ENCODE measurements at regions not wholly inside any gene's neighbourhood (a gene's known extent, or its start where the extent isn't known, plus 50 kb on each side); places are given as distances from the start of the nearest gene placed in this dataset.

DNA sequence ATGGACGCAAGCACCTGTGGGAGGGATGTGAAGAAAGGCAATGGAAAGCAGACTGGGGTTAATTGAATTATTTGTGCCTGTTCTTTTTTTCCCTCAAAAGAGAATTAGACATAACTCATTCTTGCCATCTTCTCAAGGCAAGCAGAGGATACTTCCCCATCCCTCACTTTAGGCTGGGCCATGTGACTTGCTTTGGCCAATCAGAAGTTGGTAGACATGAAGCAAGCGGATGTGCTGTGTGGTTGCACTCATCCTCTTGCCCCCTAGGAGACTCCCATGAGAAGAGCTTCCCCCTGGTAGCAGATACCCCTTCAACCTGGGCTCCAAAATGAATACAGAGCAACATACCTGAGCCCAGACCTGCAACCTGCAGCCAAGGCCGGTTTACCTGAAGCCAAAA lies 124.4 kb upstream of the ZC3H12C start:
- DNase-seq (ENCODE audit: insufficient read length, low spot score) (no peak), FAIRE-seq (no peak)
- TF ChIP-seq PAX5 (IDR thresholded peaks at IDR 0.05; ENCODE audit: insufficient read depth, low read length, severe bottlenecking) (no peak), TAF1 (IDR thresholded peaks at IDR 0.05; ENCODE audit: low read depth, low read length) (no peak), POU2F2 (IDR thresholded peaks at IDR 0.05; ENCODE audit: low read depth, low read length) (no peak), POLR2AphosphoS5 (IDR thresholded peaks at IDR 0.05; ENCODE audit: low read depth, low read length) (no peak), POLR2A (IDR thresholded peaks at IDR 0.05; ENCODE audit: low read depth, low read length) (no peak), SPI1 (IDR thresholded peaks at IDR 0.05; ENCODE audit: low read depth, low read length) (no peak)

DNA sequence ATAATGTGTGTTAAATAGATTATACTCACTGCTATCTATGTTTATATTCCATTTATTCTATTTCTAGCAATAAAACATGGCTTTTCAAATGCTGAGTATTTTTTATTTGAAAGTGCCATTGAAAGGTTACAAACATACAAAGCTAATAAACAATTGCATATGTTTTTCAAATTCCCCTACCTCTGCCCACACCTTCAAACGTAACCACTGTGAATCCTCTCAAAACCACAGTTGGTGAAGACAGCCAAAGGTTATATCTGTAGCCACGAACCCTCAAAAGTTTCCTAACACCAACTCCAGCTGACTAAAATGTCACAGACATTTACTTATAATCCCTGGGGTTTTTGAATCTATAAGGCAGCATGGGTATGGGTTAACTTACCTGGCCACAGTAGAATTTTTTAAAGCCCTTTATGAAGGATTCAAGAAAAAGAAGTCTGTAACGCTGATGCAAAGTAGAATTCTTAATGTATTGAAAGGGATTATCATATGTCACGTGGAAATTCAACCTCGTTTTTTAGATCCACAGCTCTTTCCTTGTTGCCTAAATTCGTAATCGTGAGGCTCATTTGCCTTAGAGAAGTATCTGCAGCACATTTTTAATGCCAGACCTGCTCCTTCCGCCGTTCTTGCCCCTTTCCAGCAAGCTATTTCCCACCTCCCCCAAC lies 122.5 kb upstream of the ZC3H12C start:
- DNase-seq (ENCODE audit: insufficient read length, low spot score) (no peak), FAIRE-seq (peak; percentile 83)
- TF ChIP-seq POLR2AphosphoS5 (IDR thresholded peaks at IDR 0.05; ENCODE audit: low read depth, low read length) (peak; percentile 52; the same call in 1 of the 2 replicates), POU2F2 (IDR thresholded peaks at IDR 0.05; ENCODE audit: low read depth, low read length) (no peak), TAF1 (IDR thresholded peaks at IDR 0.05; ENCODE audit: low read depth, low read length) (0 out of 2 replicates have a peak, but pooled peaks have one; percentile 21), POLR2A (IDR thresholded peaks at IDR 0.05; ENCODE audit: low read depth, low read length) (no peak; the same call in 1 of the 2 replicates), PAX5 (IDR thresholded peaks at IDR 0.05; ENCODE audit: insufficient read depth, low read length, severe bottlenecking) (peak; percentile 98), SPI1 (IDR thresholded peaks at IDR 0.05; ENCODE audit: low read depth, low read length) (no peak)

DNA sequence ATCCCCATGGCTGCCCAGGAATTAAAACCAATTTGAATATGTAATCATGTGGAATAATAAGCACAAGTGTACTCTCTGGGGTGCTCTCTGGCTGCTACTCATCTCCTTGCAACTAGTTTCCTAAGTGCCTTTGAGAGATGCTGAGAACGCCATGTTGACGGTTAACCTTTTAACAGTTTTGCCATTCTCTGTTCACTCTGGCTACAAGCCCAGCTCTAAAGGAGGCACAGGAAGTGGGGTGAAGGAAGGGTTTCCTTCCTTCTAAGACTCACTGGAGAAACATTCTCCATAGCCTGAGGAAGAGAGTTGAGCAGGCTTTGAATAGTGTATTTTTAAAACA lies 122.0 kb upstream of the ZC3H12C start:
- no peak for DNase-seq (ENCODE audit: insufficient read length, low spot score)
- TF ChIP-seq POU2F2 (IDR thresholded peaks at IDR 0.05; ENCODE audit: low read depth, low read length) = no peak
- TF ChIP-seq POLR2A (IDR thresholded peaks at IDR 0.05; ENCODE audit: low read depth, low read length) = no peak; the same call in 1 of the 2 replicates
- peak; percentile 22; the same call in 1 of the 2 replicates for TF ChIP-seq SPI1 (IDR thresholded peaks at IDR 0.05; ENCODE audit: low read depth, low read length)
- FAIRE-seq = peak; percentile 89

DNA sequence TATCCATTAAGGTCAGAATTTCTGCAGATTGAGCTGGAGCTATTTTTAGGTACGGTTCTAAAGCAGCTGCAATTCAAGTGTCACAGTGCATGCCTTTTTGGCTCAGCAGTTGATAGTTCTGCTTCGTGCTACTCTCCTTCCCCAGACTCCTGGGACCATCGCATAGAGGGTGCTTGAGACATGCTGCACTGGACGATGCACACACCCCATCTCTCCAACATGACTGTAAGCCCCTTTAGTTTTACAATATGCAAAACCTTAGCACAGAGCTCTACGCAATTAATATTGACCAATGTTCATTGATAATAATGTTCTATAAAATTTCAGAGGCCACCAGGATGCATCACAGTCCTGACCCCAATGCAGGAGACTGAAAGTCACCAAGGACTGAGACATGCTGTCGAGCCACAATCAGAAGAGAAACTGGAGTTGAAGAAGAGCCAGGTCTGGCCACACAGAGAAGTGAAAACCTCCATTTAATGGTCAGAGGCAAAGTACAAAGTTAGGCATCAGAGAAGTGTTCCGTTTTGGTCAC lies 120.9 kb upstream of the ZC3H12C start:
- TF ChIP-seq PAX5 (IDR thresholded peaks at IDR 0.05; ENCODE audit: insufficient read depth, low read length, severe bottlenecking) (no peak), SPI1 (IDR thresholded peaks at IDR 0.05; ENCODE audit: low read depth, low read length) (peak; percentile 54), POLR2AphosphoS5 (IDR thresholded peaks at IDR 0.05; ENCODE audit: low read depth, low read length) (0 out of 2 replicates have a peak, but pooled peaks have one; percentile 47), POLR2A (IDR thresholded peaks at IDR 0.05; ENCODE audit: low read depth, low read length) (no peak; the same call in 1 of the 2 replicates), POU2F2 (IDR thresholded peaks at IDR 0.05; ENCODE audit: low read depth, low read length) (no peak), TAF1 (IDR thresholded peaks at IDR 0.05; ENCODE audit: low read depth, low read length) (no peak)
- peak; percentile 90 for FAIRE-seq
- DNase-seq (ENCODE audit: insufficient read length, low spot score) = no peak

DNA sequence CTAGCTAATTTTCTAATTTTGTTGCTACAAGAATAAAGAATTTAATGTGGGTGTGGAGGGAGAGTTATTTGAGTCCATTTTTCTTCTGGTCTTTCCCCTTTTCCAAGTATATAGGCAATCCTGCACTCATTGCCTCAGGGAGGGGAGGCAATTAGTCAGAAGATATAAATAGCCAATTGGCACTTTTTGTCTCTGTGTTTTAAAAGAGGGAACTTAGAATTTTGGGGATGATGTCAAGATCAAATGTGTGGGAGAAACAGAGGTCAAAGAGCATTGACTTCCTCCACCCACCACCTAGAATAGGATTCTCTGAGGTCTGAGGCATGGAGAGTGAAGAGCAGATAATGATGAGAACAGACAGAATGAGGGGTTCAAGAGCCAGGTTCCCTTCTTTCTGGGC lies 120.3 kb upstream of the ZC3H12C start:
- DNase-seq (ENCODE audit: insufficient read length, low spot score) (no peak), FAIRE-seq (peak; percentile 56)
- TF ChIP-seq POLR2A (IDR thresholded peaks at IDR 0.05; ENCODE audit: low read depth, low read length) (no peak; the same call in 1 of the 2 replicates), SPI1 (IDR thresholded peaks at IDR 0.05; ENCODE audit: low read depth, low read length) (peak; percentile 33; the same call in 1 of the 2 replicates)

DNA sequence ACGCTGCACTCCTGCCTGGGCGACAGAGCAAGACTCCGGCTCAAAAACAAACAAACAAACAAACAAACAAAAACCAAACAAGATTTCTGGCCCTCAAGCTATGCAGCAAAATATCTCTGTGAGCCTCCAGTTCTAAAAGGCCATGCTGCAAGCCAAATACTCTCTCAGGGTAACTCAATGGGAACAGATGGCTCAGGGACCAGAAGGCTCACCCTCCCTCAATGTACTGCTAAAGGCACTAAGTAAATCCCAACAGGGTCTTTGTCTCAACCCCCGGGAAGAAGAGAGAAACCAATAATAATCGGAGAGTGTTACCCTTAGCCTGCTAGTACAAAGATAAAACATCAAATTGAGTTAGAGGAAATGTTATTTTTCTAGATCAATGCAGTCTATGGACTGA lies 119.7 kb upstream of the ZC3H12C start:
- no peak for DNase-seq (ENCODE audit: insufficient read length, low spot score)
- peak; percentile 33 for FAIRE-seq
- TF ChIP-seq SPI1 (IDR thresholded peaks at IDR 0.05; ENCODE audit: low read depth, low read length) = no peak
- TF ChIP-seq TAF1 (IDR thresholded peaks at IDR 0.05; ENCODE audit: low read depth, low read length) = no peak
- TF ChIP-seq PAX5 (IDR thresholded peaks at IDR 0.05; ENCODE audit: insufficient read depth, low read length, severe bottlenecking) = no peak
- no peak for TF ChIP-seq POLR2AphosphoS5 (IDR thresholded peaks at IDR 0.05; ENCODE audit: low read depth, low read length)
- TF ChIP-seq POU2F2 (IDR thresholded peaks at IDR 0.05; ENCODE audit: low read depth, low read length) = no peak
- TF ChIP-seq POLR2A (IDR thresholded peaks at IDR 0.05; ENCODE audit: low read depth, low read length) = no peak

DNA sequence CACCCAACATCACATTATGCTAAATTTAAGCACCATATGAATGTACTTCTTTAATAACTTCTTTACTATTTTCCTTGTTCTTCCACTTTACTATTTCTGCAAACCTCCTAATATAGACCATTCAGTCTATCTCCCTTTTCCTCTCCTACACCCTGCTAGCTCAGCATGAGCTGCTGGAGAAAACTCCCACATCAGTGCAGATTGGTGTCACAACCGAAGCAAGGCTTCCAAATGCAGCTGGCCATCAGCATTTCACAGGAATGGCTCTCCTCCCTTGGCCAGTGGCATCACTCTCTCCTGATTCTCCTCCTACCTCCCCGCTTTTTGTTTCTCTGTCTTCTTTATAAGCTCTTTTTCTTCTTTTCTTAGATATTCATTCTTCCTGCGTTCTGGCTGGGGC lies 118.7 kb upstream of the ZC3H12C start:
- no peak for DNase-seq (ENCODE audit: insufficient read length, low spot score)
- peak; percentile 40 for FAIRE-seq
- TF ChIP-seq POLR2A (IDR thresholded peaks at IDR 0.05; ENCODE audit: low read depth, low read length) = no peak
- no peak for TF ChIP-seq POLR2AphosphoS5 (IDR thresholded peaks at IDR 0.05; ENCODE audit: low read depth, low read length)
- no peak for TF ChIP-seq SPI1 (IDR thresholded peaks at IDR 0.05; ENCODE audit: low read depth, low read length)
- TF ChIP-seq POU2F2 (IDR thresholded peaks at IDR 0.05; ENCODE audit: low read depth, low read length) = no peak
- no peak for TF ChIP-seq PAX5 (IDR thresholded peaks at IDR 0.05; ENCODE audit: insufficient read depth, low read length, severe bottlenecking)
- TF ChIP-seq TAF1 (IDR thresholded peaks at IDR 0.05; ENCODE audit: low read depth, low read length) = no peak

DNA sequence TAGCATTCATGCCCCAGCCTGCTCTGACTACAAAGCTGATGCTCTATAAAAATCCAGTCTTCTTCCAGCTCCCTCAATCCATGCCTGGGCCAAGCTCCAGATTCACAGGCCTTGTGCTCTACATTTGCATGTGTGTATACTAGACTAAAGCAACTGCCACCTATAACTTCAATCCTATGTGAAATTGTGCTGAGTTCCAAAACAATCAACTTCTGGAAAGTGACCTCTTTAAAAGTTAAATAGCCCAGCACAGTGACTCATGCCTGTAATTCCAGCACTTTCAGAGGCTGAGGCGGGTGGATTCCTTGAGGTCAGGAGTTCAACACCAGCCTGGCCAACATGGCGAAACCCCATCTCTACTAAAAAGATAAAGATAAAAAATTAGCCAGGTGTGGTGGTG lies 114.3 kb upstream of the ZC3H12C start:
- no peak for DNase-seq (ENCODE audit: insufficient read length, low spot score)
- no peak for FAIRE-seq
- TF ChIP-seq POLR2AphosphoS5 (IDR thresholded peaks at IDR 0.05; ENCODE audit: low read depth, low read length) (no peak), SPI1 (IDR thresholded peaks at IDR 0.05; ENCODE audit: low read depth, low read length) (no peak), TAF1 (IDR thresholded peaks at IDR 0.05; ENCODE audit: low read depth, low read length) (no peak), POU2F2 (IDR thresholded peaks at IDR 0.05; ENCODE audit: low read depth, low read length) (no peak), POLR2A (IDR thresholded peaks at IDR 0.05; ENCODE audit: low read depth, low read length) (no peak), PAX5 (IDR thresholded peaks at IDR 0.05; ENCODE audit: insufficient read depth, low read length, severe bottlenecking) (no peak)

DNA sequence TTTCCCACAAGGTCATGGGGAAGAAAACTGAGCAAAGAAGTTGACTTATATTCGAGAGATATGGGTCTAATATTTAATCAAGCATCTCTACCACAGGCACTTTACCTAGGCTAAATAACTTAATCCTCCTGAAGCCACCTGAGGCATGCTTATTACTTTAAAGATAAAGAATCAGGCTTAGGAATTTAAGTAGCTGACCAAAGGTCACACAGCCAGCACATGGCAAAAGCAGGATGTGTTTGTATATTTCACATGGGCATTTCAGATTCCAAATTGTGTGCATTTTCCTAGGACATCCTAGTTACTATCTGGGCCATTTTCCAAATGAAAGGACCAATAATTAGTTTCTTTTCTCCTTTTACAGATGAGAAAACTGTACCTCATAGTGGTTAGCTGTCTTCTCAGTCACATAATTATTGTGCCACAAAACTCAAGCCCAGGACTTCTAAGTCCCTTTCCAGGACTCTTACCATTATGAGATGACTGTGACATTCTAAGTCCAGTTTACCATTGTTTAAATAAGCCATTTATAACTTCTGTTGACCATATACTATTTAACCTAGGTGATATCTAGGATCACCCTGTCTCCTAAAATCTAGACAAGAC lies 112.1 kb upstream of the ZC3H12C start:
- FAIRE-seq (no peak), DNase-seq (ENCODE audit: insufficient read length, low spot score) (no peak)
- TF ChIP-seq POU2F2 (IDR thresholded peaks at IDR 0.05; ENCODE audit: low read depth, low read length) (no peak), POLR2AphosphoS5 (IDR thresholded peaks at IDR 0.05; ENCODE audit: low read depth, low read length) (no peak), PAX5 (IDR thresholded peaks at IDR 0.05; ENCODE audit: insufficient read depth, low read length, severe bottlenecking) (no peak), SPI1 (IDR thresholded peaks at IDR 0.05; ENCODE audit: low read depth, low read length) (no peak), TAF1 (IDR thresholded peaks at IDR 0.05; ENCODE audit: low read depth, low read length) (no peak), POLR2A (IDR thresholded peaks at IDR 0.05; ENCODE audit: low read depth, low read length) (no peak)
